HG03060 (cell line): ENCODE measurements at regions not wholly inside any gene's neighbourhood (a gene's known extent, or its start where the extent isn't known, plus 50 kb on each side); places are given as distances from the start of the nearest gene placed in this dataset.
"Not testable (repeated sequence)": the region's sequence is repeated elsewhere in the genome, so short reads cannot be mapped to it uniquely, and the experiment has no call there.

Source experiments
- ATAC-seq: cut with Tn5 transposase; IDR thresholded peaks from one replicate; pipeline ENCODE4 v1.9.1; 2021; ENCODE audit warnings: low read depth, moderate number of reproducible peaks; ENCODE audit not compliant: unreplicated experiment

GRCh38 chr9:62874213-62874612 lies 1684.4 kb downstream of the SPATA31A7 start:
- ATAC-seq, result not testable (repeated sequence)

- ATAC-seq, result not testable (repeated sequence)
Measured at GRCh38 chr9:62874745-62875599, 1685.1 kb downstream of the SPATA31A7 start.

GRCh38 chr9:62877552-62877951 lies 1687.7 kb downstream of the SPATA31A7 start:
- ATAC-seq, result not testable (repeated sequence)

GRCh38 chr9:62877987-62878386 lies 1688.2 kb downstream of the SPATA31A7 start:
- ATAC-seq, result not testable (repeated sequence)

- not testable (repeated sequence) for ATAC-seq
Measured at GRCh38 chr9:62880453-62880852, 1690.6 kb downstream of the SPATA31A7 start.

- ATAC-seq, result not testable (repeated sequence)
Measured at GRCh38 chr9:62880971-62881370, 1691.1 kb downstream of the SPATA31A7 start.

GRCh38 chr9:62881811-62882210 lies 1692.0 kb downstream of the SPATA31A7 start:
- not testable (repeated sequence) for ATAC-seq

GRCh38 chr9:62882717-62883116 lies 1692.9 kb downstream of the SPATA31A7 start:
- not testable (repeated sequence) for ATAC-seq

GRCh38 chr9:62896692-62897091 lies 1706.9 kb downstream of the SPATA31A7 start:
- not testable (repeated sequence) for ATAC-seq

- not testable (repeated sequence) for ATAC-seq
Measured at GRCh38 chr9:62897411-62898225, 1707.8 kb downstream of the SPATA31A7 start.

GRCh38 chr9:62899666-62900065 lies 1709.8 kb downstream of the SPATA31A7 start:
- not testable (repeated sequence) for ATAC-seq

GRCh38 chr9:62904061-62904460 lies 1714.2 kb downstream of the SPATA31A7 start:
- ATAC-seq, result not testable (repeated sequence)

- ATAC-seq, result not testable (repeated sequence)
Measured at GRCh38 chr9:62905722-62906121, 1715.9 kb downstream of the SPATA31A7 start.

- not testable (repeated sequence) for ATAC-seq
Measured at GRCh38 chr9:62907866-62908265, 1718.0 kb downstream of the SPATA31A7 start.

- ATAC-seq, result not testable (repeated sequence)
Measured at GRCh38 chr9:62908271-62908670, 1718.4 kb downstream of the SPATA31A7 start.

- ATAC-seq, result not testable (repeated sequence)
Measured at GRCh38 chr9:62909447-62909846, 1719.6 kb downstream of the SPATA31A7 start.

- ATAC-seq, result not testable (repeated sequence)
Measured at GRCh38 chr9:62912278-62912677, 1722.4 kb downstream of the SPATA31A7 start.

- ATAC-seq, result not testable (repeated sequence)
Measured at GRCh38 chr9:62915168-62915567, 1725.3 kb downstream of the SPATA31A7 start.

- ATAC-seq, result peak; percentile 83
Measured at GRCh38 chr9:62915661-62916060, 1725.8 kb downstream of the SPATA31A7 start.

- not testable (repeated sequence) for ATAC-seq
Measured at GRCh38 chr9:62918648-62919385, 1729.0 kb downstream of the SPATA31A7 start.
